MM.1S (cell line): ENCODE measurements at regions not wholly inside any gene's neighbourhood (a gene's known extent, or its start where the extent isn't known, plus 50 kb on each side); places are given as distances from the start of the nearest gene placed in this dataset.

Source experiments
- DNase-seq: peaks from one replicate; pipeline ENCODE4 v3.0.0-alpha.2; 2015
- H2AFZ ChIP-seq: fragments of 300-600 bp; sonication (generic); 2 replicates; pipeline ENCODE4 v1.6.0; 2016; ENCODE audit warnings: antibody characterized with exemption, low read length
- H3F3A ChIP-seq: fragments of 300-600 bp; sonication (generic); 2 replicates; pipeline ENCODE4 v1.6.1; 2016; ENCODE audit warnings: mild to moderate bottlenecking, antibody characterized with exemption, low read length, moderate library complexity, mixed read lengths; ENCODE audit not compliant: insufficient read depth
- H3K27ac ChIP-seq: fragments of 300-600 bp; sonication (generic); 2 replicates; pipeline ENCODE4 v1.5.1; 2016; ENCODE audit warnings: mild to moderate bottlenecking, low read length
- H3K27me3 ChIP-seq: fragments of 300-600 bp; sonication (generic); replicated peaks from 2 replicates; pipeline ENCODE4 v1.6.0; 2016; ENCODE audit warnings: low read length; ENCODE audit not compliant: insufficient read depth
- H3K36me3 ChIP-seq: fragments of 300-600 bp; sonication (generic); replicated peaks from 2 replicates; pipeline ENCODE4 v1.6.1; 2016; ENCODE audit warnings: mild to moderate bottlenecking, low read length, mixed read lengths; ENCODE audit not compliant: insufficient read depth
- H3K4me1 ChIP-seq: fragments of 300-600 bp; sonication (generic); 2 replicates; pipeline ENCODE4 v1.6.1; 2016; ENCODE audit warnings: low read length, mixed read lengths
- H3K4me2 ChIP-seq: fragments of 300-600 bp; sonication (generic); 2 replicates; pipeline ENCODE4 v1.6.0; 2016; ENCODE audit warnings: low read depth, low read length
- H3K4me3 ChIP-seq: fragments of 300-600 bp; sonication (generic); 2 replicates; pipeline ENCODE4 v1.5.1; 2016; ENCODE audit warnings: low read length, mixed read lengths
- H3K79me2 ChIP-seq: fragments of 300-600 bp; sonication (generic); 2 replicates; pipeline ENCODE4 v1.6.1; 2016; ENCODE audit warnings: mixed run types, low read length, mixed read lengths
- H3K9ac ChIP-seq: fragments of 300-600 bp; sonication (generic); 2 replicates; pipeline ENCODE4 v1.6.1; 2016; ENCODE audit warnings: low read length, mixed read lengths
- H3K9me2 ChIP-seq: fragments of 300-600 bp; sonication (generic); replicated peaks from 2 replicates; pipeline ENCODE4 v1.6.1; 2016; ENCODE audit warnings: mild to moderate bottlenecking, low read length, mixed read lengths; ENCODE audit not compliant: insufficient read depth
- H3K9me3 ChIP-seq: fragments of 300-600 bp; sonication (generic); replicated peaks from 2 replicates; pipeline ENCODE4 v1.6.1; 2016; ENCODE audit warnings: mild to moderate bottlenecking, low read length, mixed read lengths; ENCODE audit not compliant: insufficient read depth
- H4K20me1 ChIP-seq: fragments of 300-600 bp; sonication (generic); 2 replicates; pipeline ENCODE4 v1.6.1; 2016; ENCODE audit warnings: mild to moderate bottlenecking, low read length, moderate library complexity, mixed read lengths; ENCODE audit not compliant: insufficient read depth
- EZH2 ChIP-seq: fragments of 300-600 bp; sonication (generic); optimal IDR thresholded peaks from 2 replicates; pipeline ENCODE3; 2017; ENCODE audit warnings: low read depth, mild to moderate bottlenecking, antibody characterized with exemption, low read length, mixed read lengths
- EZH2phosphoT487 ChIP-seq: fragments of 300-600 bp; sonication (generic); IDR thresholded peaks from 2 replicates; pipeline ENCODE4 v1.6.1; 2018; ENCODE audit warnings: antibody characterized with exemption, low read length
- TF ChIP-seq, protein P1 (sequence below): fragments of 300-600 bp; sonication (generic); IDR thresholded peaks from 2 replicates; pipeline ENCODE4 v1.5.1; 2016; ENCODE audit warnings: antibody characterized with exemption, low read length, mixed read lengths

DNA sequence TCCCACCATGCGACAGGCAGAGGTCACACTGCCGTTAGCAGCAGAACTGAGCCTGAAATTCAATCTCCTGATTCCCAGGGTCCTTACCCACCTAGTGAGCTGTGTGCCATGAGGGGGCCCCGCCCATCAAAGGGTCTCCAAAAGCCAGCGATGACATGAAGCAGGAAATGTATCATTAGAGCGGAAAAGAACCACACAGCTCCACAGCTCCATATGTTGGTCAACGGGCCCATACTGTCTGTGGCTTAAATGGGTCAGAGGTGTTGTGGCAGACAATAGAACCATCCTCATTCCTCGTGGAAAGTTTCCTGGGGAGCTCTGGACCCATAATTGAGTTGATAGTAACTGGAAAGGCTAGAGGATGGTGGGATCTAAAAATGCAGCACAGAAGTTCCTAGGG is 68.1 kb upstream of the PODXL start:
- no peak for DNase-seq
- H3K27ac ChIP-seq, result no peak overlapping the region
- no peaks in the 10 kb centered on the region for H3K4me1 ChIP-seq
- no peaks in the 10 kb centered on the region for H3K27me3 ChIP-seq
- no peaks in the 10 kb centered on the region for H4K20me1 ChIP-seq
- no peaks in the 10 kb centered on the region for H3F3A ChIP-seq
- H3K79me2 ChIP-seq, result no peaks in the 10 kb centered on the region
- no peak overlapping the region for H3K4me2 ChIP-seq
- no peak overlapping the region for H3K4me3 ChIP-seq
- no peaks in the 10 kb centered on the region for H3K9me2 ChIP-seq
- H3K9ac ChIP-seq, result no peak overlapping the region
- H2AFZ ChIP-seq, result no peak overlapping the region
- H3K36me3 ChIP-seq, result no peaks in the 10 kb centered on the region
- TF ChIP-seq EZH2phosphoT487, result no peak
- no peak for TF ChIP-seq EZH2
- TF ChIP-seq, protein P1, sequence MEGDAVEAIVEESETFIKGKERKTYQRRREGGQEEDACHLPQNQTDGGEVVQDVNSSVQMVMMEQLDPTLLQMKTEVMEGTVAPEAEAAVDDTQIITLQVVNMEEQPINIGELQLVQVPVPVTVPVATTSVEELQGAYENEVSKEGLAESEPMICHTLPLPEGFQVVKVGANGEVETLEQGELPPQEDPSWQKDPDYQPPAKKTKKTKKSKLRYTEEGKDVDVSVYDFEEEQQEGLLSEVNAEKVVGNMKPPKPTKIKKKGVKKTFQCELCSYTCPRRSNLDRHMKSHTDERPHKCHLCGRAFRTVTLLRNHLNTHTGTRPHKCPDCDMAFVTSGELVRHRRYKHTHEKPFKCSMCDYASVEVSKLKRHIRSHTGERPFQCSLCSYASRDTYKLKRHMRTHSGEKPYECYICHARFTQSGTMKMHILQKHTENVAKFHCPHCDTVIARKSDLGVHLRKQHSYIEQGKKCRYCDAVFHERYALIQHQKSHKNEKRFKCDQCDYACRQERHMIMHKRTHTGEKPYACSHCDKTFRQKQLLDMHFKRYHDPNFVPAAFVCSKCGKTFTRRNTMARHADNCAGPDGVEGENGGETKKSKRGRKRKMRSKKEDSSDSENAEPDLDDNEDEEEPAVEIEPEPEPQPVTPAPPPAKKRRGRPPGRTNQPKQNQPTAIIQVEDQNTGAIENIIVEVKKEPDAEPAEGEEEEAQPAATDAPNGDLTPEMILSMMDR, result no peak
- no peaks in the 10 kb centered on the region for H3K9me3 ChIP-seq

DNA sequence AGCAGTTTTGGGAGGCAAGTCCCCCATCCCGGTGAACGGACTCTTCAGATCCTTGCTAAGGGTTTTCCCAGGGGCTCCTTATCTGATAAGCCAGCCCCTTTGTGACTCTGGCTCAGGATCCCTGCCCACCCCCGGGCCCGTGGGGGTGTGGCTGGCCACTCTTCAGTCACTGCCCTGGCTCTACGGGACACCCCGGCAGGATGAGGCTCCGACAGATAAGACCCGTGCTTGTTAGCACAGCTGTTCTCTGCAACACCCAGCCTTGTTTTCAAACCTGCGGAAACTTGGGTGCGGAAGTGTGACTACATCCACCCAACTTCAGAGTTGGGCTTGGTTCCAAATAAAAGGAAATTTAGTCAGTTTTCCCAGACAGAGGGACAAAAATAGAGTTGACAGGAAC is 66.7 kb upstream of the PODXL start:
- no peaks in the 10 kb centered on the region for H3K27me3 ChIP-seq
- H3K9me3 ChIP-seq, result no peaks in the 10 kb centered on the region
- TF ChIP-seq EZH2phosphoT487 (no peak), EZH2 (no peak)
- TF ChIP-seq, protein P1, result no peak
- H3F3A ChIP-seq, result no peaks in the 10 kb centered on the region
- H3K4me2 ChIP-seq, result no peak overlapping the region
- no peaks in the 10 kb centered on the region for H3K79me2 ChIP-seq
- no peak overlapping the region for H3K4me3 ChIP-seq
- no peaks in the 10 kb centered on the region for H3K9me2 ChIP-seq
- H3K9ac ChIP-seq, result no peak overlapping the region
- DNase-seq, result no peak
- H2AFZ ChIP-seq, result no peak overlapping the region
- no peak overlapping the region for H3K27ac ChIP-seq
- H3K4me1 ChIP-seq, result no peaks in the 10 kb centered on the region
- no peaks in the 10 kb centered on the region for H4K20me1 ChIP-seq
- no peaks in the 10 kb centered on the region for H3K36me3 ChIP-seq

DNA sequence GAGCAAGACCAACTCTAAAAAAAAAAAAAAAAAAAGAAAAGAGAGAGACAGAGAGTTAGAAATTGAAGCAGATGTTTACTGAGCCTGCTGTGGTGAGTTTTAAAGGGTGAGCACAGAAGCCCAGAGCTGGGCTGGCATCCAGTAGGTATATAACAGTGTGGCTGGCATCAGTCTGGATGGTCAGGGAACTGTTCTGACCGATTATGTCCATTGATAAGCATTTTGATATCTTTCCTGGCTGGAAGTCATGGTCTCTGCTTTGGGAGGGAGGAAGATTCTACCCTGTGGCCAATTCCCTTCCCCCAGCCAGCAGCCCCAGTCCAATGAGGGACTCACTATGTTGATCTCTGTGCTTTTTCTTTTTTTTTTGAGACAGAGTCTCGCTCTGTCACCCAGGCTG is 65.2 kb upstream of the PODXL start:
- H2AFZ ChIP-seq, result no peak overlapping the region
- no peaks in the 10 kb centered on the region for H3K9me2 ChIP-seq
- H3K9ac ChIP-seq, result no peak overlapping the region
- no peak overlapping the region for H3K4me3 ChIP-seq
- no peaks in the 10 kb centered on the region for H3K9me3 ChIP-seq
- no peak overlapping the region for H3K4me2 ChIP-seq
- H3K79me2 ChIP-seq, result no peaks in the 10 kb centered on the region
- H3K27me3 ChIP-seq, result no peaks in the 10 kb centered on the region
- no peaks in the 10 kb centered on the region for H3K36me3 ChIP-seq
- no peaks in the 10 kb centered on the region for H4K20me1 ChIP-seq
- H3K27ac ChIP-seq, result no peak overlapping the region
- DNase-seq, result no peak
- no peaks in the 10 kb centered on the region for H3K4me1 ChIP-seq
- no peaks in the 10 kb centered on the region for H3F3A ChIP-seq
- TF ChIP-seq EZH2phosphoT487, result no peak
- TF ChIP-seq, protein P1, result no peak
